Upper lobe of left lung (tissue), 6 donors: ENCODE measurements at regions not wholly inside any gene's neighbourhood (a gene's known extent, or its start where the extent isn't known, plus 50 kb on each side); places are given as distances from the start of the nearest gene placed in this dataset.

Source experiments
- ATAC-seq, 2 donors: fragments of 200-7000 bp; cut with Tn5 transposase; one replicate each; pipeline ENCODE4 v1.9.1; 2022; ENCODE audit warnings: mild to moderate bottlenecking in 2 of 2, moderate library complexity in 2 of 2; ENCODE audit not compliant: low FRiP score in 2 of 2
- DNase-seq, 2 donors: peaks; one replicate each; pipeline ENCODE4 v3.0.0-alpha.2; 2019 to 2020
- H3K27ac ChIP-seq, 4 donors: fragments of 200-600 bp; sonication (generic); one replicate each; pipeline ENCODE4 v1.5.1; 2016 to 2019
- H3K27me3 ChIP-seq, 4 donors: fragments of 200-600 bp; sonication (generic); one replicate each; pipeline ENCODE4 v1.5.1; 2017 to 2019
- H3K36me3 ChIP-seq, 4 donors: fragments of 200-600 bp; sonication (generic); one replicate each; pipeline ENCODE4 v1.5.1; 2016 to 2019
- H3K4me1 ChIP-seq, 4 donors: fragments of 200-600 bp; sonication (generic); one replicate each; pipeline ENCODE4 v1.5.1; 2018 to 2019
- H3K4me3 ChIP-seq, 4 donors: fragments of 200-600 bp; sonication (generic); one replicate each; pipeline ENCODE4 v1.5.1; 2017 to 2019; ENCODE audit warnings: mild to moderate bottlenecking in 2 of 4, moderate library complexity in 1 of 4
- H3K9me3 ChIP-seq, 4 donors: fragments of 200-600 bp; sonication (generic); one replicate each; pipeline ENCODE4 v1.5.1; 2018 to 2019
- CTCF ChIP-seq, 6 experiments: fragments of 450-650 bp in 4 of 6; fragments of 200-600 bp in 2 of 6; sonication (generic) in 2 of 6; IDR thresholded peaks; one replicate each; pipeline ENCODE4 v1.5.1; 2016 to 2019; ENCODE audit warnings: antibody characterized with exemption in 6 of 6
- EP300 ChIP-seq, 4 donors: sonication (generic); formaldehyde crosslinking; IDR thresholded peaks; one replicate each; pipeline ENCODE4 v1.5.1; 2017; ENCODE audit warnings: antibody characterized with exemption in 4 of 4, control low read depth in 2 of 4
- POLR2A ChIP-seq, 4 donors: fragments of 450-650 bp; IDR thresholded peaks; one replicate each; pipeline ENCODE4 v1.5.1; 2016 to 2017; ENCODE audit warnings: antibody characterized with exemption in 4 of 4, mild to moderate bottlenecking in 2 of 4
- POLR2AphosphoS5 ChIP-seq, 2 donors: sonication (generic); formaldehyde crosslinking; IDR thresholded peaks; one replicate each; pipeline ENCODE4 v1.5.1; 2017; ENCODE audit warnings: antibody characterized with exemption in 2 of 2
- WGBS, 2 donors: methylation state at CpG; one replicate each; pipeline ENCODE4 v1.1.5; 2017 to 2018; 5-methylcytosine and 5-hydroxymethylcytosine counted together
- donor health status: DM: no; HTN: no; CAD: no; lungs with moderate emphysema.
- donor health status: DM: no; HTN: yes; CAD: no; lungs with severe emphysema.

GRCh38 chr11:13107544-13108044, 98.5 kb downstream of the RASSF10 start:
- H3K36me3 ChIP-seq = no peaks in the 10 kb centered on the region
- no peak for TF ChIP-seq CTCF (IDR thresholded peaks at IDR 0.05)
- WGBS, 2 donors = 66 to 75% methylated on average over 5 of the region's 5 CpGs
- no peaks in the 10 kb centered on the region for H3K9me3 ChIP-seq
- no peak for DNase-seq
- H3K27ac ChIP-seq = no peak overlapping the region
- no peak for ATAC-seq
- H3K27me3 ChIP-seq = no peaks in the 10 kb centered on the region
- H3K4me3 ChIP-seq = no peak overlapping the region
- peaks cover 0 to 13% (median 4%) of the 10 kb centered on the region in 4 donors for H3K4me1 ChIP-seq

- Histone ChIP-seq H3K4me1 (peaks cover 0 to 13% (median 4%) of the 10 kb centered on the region in 4 donors), H3K27me3 (no peaks in the 10 kb centered on the region), H3K27ac (no peak overlapping the region), H3K36me3 (no peaks in the 10 kb centered on the region), H3K4me3 (no peak overlapping the region), H3K9me3 (no peaks in the 10 kb centered on the region)
- no peak for ATAC-seq
- WGBS, 2 donors = 87 to 98% methylated on average over 2 of the region's 2 CpGs
- no peak for DNase-seq
- TF ChIP-seq POLR2AphosphoS5 (IDR thresholded peaks at IDR 0.05) = no peak
- no peak for TF ChIP-seq EP300 (IDR thresholded peaks at IDR 0.05)
- no peak for TF ChIP-seq CTCF (IDR thresholded peaks at IDR 0.05)
- TF ChIP-seq POLR2A (IDR thresholded peaks at IDR 0.05) = no peak
Measured at GRCh38 chr11:13108416-13108815, 99.3 kb downstream of the RASSF10 start.

GRCh38 chr11:13109616-13110015, 100.5 kb downstream of the RASSF10 start:
- no peak for ATAC-seq

DNA sequence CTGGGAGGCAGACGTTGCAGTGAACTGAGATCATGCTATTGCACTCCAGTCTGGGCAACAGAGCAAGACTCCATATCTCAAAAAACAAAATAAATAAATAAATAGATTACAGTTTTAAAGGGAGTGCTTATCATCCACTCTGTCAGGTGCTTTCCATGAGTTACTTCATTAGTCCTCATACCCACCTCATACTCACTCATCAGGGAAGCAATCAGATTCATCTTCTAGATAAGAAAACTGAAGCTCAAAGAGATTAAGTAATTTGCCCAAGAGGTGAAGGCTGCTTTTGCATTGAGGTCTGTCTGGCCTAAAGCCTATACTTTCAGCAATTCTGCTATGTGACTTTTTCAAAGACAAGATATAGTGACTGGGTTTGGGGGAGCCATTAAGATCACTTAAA, 101.0 kb downstream of the RASSF10 start:
- 91 to 100% methylated on average over 1 of the region's 1 CpG for WGBS, 2 donors
- Histone ChIP-seq H3K4me3 (no peak overlapping the region), H3K9me3 (no peaks in the 10 kb centered on the region), H3K36me3 (no peaks in the 10 kb centered on the region), H3K27ac (no peak overlapping the region), H3K27me3 (no peaks in the 10 kb centered on the region), H3K4me1 (peaks cover 0 to 8% (median 2%) of the 10 kb centered on the region in 4 donors)
- DNase-seq (no peak), ATAC-seq (no peak)
- no peak for TF ChIP-seq EP300 (IDR thresholded peaks at IDR 0.05)
- TF ChIP-seq POLR2AphosphoS5 (IDR thresholded peaks at IDR 0.05) = no peak
- TF ChIP-seq CTCF (IDR thresholded peaks at IDR 0.05) = no peak
- TF ChIP-seq POLR2A (IDR thresholded peaks at IDR 0.05) = no peak

More at GRCh38 chr11:13109616-13110015, 100.5 kb downstream of the RASSF10 start:
- Histone ChIP-seq H3K4me1 (peaks cover 0 to 13% (median 2%) of the 10 kb centered on the region in 4 donors), H3K27me3 (no peaks in the 10 kb centered on the region), H3K27ac (no peak overlapping the region), H3K4me3 (no peak overlapping the region), H3K9me3 (no peaks in the 10 kb centered on the region), H3K36me3 (no peaks in the 10 kb centered on the region)
- TF ChIP-seq EP300 (IDR thresholded peaks at IDR 0.05) (no peak), CTCF (IDR thresholded peaks at IDR 0.05) (no peak), POLR2AphosphoS5 (IDR thresholded peaks at IDR 0.05) (no peak), POLR2A (IDR thresholded peaks at IDR 0.05) (no peak)
- DNase-seq = no peak
- 91% methylated on average over 1 of the region's 1 CpG for WGBS, 2 donors
